GM19452 (cell line): ENCODE measurements at regions not wholly inside any gene's neighbourhood (a gene's known extent, or its start where the extent isn't known, plus 50 kb on each side); places are given as distances from the start of the nearest gene placed in this dataset.

Experiments
- ATAC-seq: cut with Tn5 transposase; IDR thresholded peaks from one replicate; pipeline ENCODE4 v1.9.1; 2021; ENCODE audit not compliant: unreplicated experiment

GRCh38 chr14:44720707-44721106 is 213.6 kb upstream of the FSCB start:
- no peak for ATAC-seq

- no peak for ATAC-seq
Measured at GRCh38 chr14:44712024-44712815, 205.1 kb upstream of the FSCB start.

- no peak for ATAC-seq
Measured at GRCh38 chr14:44701563-44702263, 194.6 kb upstream of the FSCB start.

- ATAC-seq: no peak
Measured at GRCh38 chr14:44700694-44701093, 193.6 kb upstream of the FSCB start.

- ATAC-seq: no peak
Measured at GRCh38 chr14:44700184-44700583, 193.1 kb upstream of the FSCB start.

GRCh38 chr14:44699391-44699790 is 192.3 kb upstream of the FSCB start:
- ATAC-seq: no peak

- ATAC-seq: no peak
Measured at GRCh38 chr14:44669496-44669895, 162.4 kb upstream of the FSCB start.

GRCh38 chr14:44663136-44663535 is 156.1 kb upstream of the FSCB start:
- no peak for ATAC-seq

GRCh38 chr14:44662250-44662891 is 155.3 kb upstream of the FSCB start:
- no peak for ATAC-seq

- ATAC-seq: no peak
Measured at GRCh38 chr14:44658389-44658696, 151.3 kb upstream of the FSCB start.

- no peak for ATAC-seq
Measured at GRCh38 chr14:44657696-44658388, 150.8 kb upstream of the FSCB start.

GRCh38 chr14:44657203-44657602 is 150.1 kb upstream of the FSCB start:
- no peak for ATAC-seq

GRCh38 chr14:44654591-44654990 is 147.5 kb upstream of the FSCB start:
- no peak for ATAC-seq

- ATAC-seq: no peak
Measured at GRCh38 chr14:44653641-44654040, 146.6 kb upstream of the FSCB start.

GRCh38 chr14:44652640-44653039 is 145.6 kb upstream of the FSCB start:
- ATAC-seq: no peak

- ATAC-seq: no peak
Measured at GRCh38 chr14:44649061-44649460, 142.0 kb upstream of the FSCB start.

GRCh38 chr14:44640416-44640815 is 133.3 kb upstream of the FSCB start:
- ATAC-seq: no peak

GRCh38 chr14:44639781-44640385 is 132.8 kb upstream of the FSCB start:
- ATAC-seq: no peak

- no peak for ATAC-seq
Measured at GRCh38 chr14:44634692-44635091, 127.6 kb upstream of the FSCB start.

- ATAC-seq: no peak
Measured at GRCh38 chr14:44626423-44626822, 119.3 kb upstream of the FSCB start.

- ATAC-seq: no peak
Measured at GRCh38 chr14:44625098-44625497, 118.0 kb upstream of the FSCB start.
